Activated CD4-positive, alpha-beta T cell treated with anti-CD3 and anti-CD28 coated beads, Interleukin-2, Interleukin-4, amounts not matched to agents 100 ng/mL and 50 ng/mL, durations not matched to agents 16 hours and 8 hours (primary cell): ENCODE measurements at regions not wholly inside any gene's neighbourhood (a gene's known extent, or its start where the extent isn't known, plus 50 kb on each side); places are given as distances from the start of the nearest gene placed in this dataset.

Experiments used
- DNase-seq: peaks from one replicate; pipeline ENCODE4 v3.0.0-alpha.2; 2020; ENCODE audit warnings: low spot score

DNA sequence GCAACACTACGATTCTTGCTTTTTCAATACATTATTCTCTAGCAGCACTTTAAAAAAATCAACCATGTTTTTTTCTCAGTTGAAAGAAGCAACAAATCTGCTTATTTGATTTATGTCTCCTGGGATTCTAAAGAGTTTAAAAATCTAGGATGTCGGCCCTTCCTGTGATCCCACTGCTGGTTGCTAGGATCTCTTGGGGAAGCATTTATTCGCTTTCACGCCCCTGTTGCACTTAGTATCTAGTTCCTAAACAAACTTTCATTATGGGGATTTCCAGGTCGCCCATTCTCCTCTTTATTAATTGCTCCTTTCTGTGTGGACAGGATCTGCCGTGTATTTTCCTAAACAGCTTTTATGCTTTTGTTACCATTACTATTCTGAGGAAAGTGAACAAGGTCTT is 313.5 kb downstream of the AGTPBP1 start:
- DNase-seq = no peak

DNA sequence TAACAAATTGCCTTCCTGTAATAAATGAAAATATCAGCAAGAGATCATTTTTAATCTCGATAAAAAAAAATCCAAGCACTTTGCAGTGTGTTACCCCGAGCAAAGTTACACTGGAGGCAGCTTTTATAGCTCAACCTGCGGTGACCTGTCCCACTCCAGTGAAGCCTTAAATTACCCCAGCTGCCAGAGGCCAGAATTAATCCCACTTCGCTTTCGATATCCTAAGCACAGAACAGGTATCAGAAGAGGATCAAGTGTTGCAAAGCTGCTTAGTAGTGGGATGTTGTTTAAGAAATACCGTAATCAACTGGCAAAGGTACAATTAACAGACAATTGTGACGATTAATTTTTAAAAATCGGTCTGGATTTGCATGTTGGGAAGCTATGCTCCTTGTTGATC is 314.0 kb downstream of the AGTPBP1 start:
- DNase-seq = no peak

- peak; percentile 55 for DNase-seq
Observed at GRCh38 chr9:85425153-85425611, 316.6 kb downstream of the AGTPBP1 start.

GRCh38 chr9:85423422-85423821 is 318.3 kb downstream of the AGTPBP1 start:
- DNase-seq = no peak

DNA sequence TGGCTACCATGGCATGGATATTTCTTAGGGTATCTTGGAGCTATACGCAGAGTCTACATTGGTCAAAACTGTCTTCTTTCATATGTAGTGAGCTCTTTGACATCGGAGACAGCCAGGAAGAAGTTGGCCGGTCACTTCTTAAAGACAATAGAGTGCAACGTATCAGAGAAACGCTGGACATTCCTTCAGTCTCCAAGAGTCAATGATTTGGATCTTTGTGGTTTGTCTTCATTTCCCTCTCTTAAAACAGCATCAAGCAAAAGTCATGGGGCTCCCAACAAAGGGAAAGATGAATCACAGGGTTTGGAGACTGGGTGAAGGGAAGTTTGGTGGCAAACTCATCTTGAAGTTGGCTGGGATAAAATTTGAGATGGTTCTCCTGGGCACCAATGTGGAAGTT is 320.1 kb downstream of the AGTPBP1 start:
- no peak for DNase-seq

GRCh38 chr9:85420750-85421149 is 321.0 kb downstream of the AGTPBP1 start:
- DNase-seq = no peak

DNA sequence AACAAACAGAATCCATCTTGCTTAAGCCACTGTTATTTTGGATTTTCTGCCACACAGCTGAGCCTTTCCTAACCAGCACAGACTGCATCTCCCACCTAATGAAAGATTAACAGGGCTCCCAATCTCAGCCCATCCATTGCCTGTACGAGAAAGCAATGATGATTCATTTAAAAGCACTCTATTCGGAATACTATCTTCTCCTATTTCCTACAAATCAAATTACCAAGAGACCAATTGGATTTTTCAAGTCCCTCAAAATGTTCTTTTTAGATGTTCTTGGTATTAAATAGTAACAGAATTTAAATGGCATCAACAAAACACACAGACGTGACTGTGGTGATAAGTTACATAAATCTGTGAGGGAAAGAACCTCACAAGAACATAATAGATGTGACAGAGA is 324.1 kb downstream of the AGTPBP1 start:
- DNase-seq = no peak

- DNase-seq = no peak
Observed at GRCh38 chr9:85416715-85417114, 325.0 kb downstream of the AGTPBP1 start.

- no peak for DNase-seq
Observed at GRCh38 chr9:85414390-85414789, 327.4 kb downstream of the AGTPBP1 start.

DNA sequence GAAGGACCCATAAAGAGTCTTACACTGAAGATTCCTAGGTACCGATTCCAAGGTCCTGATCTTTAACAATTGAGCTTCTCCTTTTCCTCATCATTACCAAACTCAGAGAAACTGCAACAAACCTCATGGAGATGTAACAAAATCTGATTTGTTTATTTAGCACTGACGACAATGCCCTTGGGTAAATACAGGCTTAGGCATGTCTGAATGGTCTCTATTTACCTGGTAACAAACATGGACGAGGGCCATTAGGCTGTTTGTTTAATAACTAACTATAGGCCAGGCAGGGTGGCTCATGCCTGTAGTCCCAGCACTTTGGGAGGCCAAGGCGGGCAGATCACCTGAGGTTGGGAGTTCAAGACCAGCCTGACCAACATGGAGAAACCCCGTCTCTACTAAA is 333.3 kb downstream of the AGTPBP1 start:
- no peak for DNase-seq

- DNase-seq = no peak
Observed at GRCh38 chr9:85405566-85405950, 336.2 kb downstream of the AGTPBP1 start.

DNA sequence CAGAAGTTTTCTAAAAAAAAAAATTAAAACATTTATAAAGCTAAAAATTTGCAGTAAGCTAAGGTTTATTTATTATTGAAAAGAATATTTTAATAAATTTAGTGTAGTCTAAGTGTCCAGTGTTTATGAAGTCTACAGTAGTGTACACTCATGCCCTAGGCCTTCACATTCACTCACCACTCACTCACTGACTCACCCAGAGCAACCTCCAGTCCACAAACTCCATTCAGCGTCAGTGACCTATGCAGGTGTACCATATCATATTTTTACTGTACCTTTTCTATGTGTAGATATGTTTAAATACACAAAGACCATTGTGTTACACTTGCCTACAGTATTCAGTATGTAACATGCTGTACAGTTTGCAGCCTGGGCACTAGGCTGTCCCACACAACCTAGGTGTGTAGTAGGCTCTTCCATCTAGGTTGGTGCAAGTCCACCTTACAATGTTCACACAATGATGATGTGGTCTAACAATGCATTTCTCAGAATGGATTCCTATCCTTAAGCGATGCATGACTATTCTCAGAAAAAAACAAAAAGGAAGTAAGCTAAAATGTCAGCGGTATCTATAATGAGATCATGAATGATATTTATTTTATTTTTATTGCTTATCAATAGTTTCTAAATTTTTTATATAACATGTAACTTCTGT is 336.7 kb downstream of the AGTPBP1 start:
- no peak for DNase-seq

- DNase-seq = no peak
Observed at GRCh38 chr9:85402551-85402950, 339.2 kb downstream of the AGTPBP1 start.

DNA sequence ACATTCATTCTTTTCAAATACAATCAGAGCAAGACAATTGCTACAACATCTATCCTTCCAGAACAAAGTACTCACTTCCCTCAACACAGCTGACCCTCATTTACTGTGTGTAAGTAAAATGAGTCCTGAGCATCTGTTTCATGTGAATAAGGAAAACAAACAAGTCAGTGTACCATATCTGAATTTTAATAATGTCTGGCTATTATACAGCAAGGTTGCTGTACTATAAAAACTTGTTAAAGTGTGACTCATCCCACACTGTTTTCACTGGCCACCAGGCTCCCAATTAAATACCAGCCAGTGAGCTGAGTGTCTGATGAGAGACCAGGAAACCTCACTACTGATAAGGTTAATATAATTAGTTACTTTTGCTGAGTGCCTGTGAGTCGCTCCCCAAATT is 339.8 kb downstream of the AGTPBP1 start:
- DNase-seq = no peak

DNA sequence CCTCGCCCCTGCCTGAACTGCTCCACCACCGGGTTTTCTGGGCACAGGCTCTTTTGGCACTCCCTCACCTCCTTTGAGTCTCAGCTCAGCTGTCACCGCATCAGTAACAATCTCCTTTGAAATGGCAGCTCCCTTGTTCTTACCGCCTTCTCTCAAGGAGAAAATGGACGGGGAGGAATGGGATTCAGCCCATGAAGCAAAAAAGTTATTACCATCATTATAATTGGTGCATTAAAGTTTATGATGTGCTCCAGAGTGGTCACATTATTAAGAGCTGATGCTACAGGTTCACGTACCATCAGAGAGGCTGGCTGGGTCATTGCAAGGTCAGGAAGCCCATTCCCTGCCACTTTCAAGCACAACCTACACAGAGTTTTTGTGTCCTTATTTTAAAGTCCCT is 344.7 kb downstream of the AGTPBP1 start:
- DNase-seq = no peak

DNA sequence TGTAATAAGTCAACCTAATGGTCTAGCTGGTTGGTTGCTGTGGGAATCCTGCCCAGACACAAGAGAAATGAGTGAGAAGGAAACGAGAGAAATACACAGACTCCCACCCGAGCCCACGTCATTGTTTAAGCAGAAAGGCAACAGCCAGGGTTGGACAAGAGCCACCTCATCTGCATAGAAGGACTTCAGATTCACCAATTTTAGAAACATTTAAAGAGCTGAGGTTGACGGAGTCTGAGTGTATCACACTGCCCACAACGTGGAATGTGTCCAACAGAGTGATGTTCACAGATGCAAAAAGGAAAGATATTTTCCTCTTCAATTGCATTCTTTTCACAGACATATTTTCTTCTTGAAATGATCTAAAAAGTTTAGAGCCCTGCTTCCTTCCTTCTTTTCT is 349.5 kb downstream of the AGTPBP1 start:
- DNase-seq = no peak

DNA sequence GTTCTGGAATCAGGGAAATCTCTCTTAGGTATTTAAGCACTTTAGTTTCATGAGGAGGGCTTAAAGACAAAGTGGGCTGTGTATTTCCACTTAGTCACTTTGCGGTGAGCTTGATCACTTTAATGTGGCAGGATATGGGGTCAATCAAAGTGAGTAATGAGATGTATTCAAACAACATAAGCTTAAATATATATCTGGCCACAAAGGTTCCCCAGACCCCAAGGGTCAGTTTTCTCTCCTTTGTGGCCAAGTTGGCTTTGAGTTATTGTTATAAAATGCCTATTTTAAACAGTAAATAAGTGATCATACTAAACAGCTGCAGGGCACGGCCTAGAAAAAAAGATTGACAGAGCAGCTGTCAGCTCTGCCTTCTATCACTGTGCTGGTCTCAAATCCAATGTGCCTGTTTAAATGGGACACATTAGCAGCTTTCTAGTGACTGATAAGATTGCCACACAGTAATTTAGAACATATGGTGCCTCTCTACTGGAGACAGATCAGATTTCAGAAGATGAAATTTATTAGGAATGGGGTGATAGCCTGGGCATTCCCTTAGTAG is 363.9 kb downstream of the AGTPBP1 start:
- no peak for DNase-seq

GRCh38 chr9:85368781-85369180 is 373.0 kb downstream of the AGTPBP1 start:
- no peak for DNase-seq

DNA sequence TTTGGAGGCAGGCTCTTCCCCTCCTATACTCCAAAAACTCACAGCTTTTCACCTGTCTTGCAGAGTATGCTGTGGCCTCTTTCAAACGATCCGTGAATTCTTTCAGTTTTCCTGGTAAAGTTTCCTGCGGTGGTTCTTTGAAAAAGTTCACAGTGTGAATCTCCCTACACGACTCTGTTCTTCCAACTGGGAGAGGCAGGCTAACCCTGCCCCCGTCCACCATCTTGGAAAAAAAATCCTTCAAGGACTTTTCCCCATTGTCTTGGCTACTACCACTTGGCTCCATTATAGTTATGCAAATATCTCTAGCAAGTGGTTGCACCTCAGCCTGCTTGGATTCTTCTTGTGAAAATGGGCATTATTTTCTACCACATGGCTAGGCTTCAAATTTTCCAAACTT is 382.6 kb downstream of the AGTPBP1 start:
- DNase-seq = no peak

DNA sequence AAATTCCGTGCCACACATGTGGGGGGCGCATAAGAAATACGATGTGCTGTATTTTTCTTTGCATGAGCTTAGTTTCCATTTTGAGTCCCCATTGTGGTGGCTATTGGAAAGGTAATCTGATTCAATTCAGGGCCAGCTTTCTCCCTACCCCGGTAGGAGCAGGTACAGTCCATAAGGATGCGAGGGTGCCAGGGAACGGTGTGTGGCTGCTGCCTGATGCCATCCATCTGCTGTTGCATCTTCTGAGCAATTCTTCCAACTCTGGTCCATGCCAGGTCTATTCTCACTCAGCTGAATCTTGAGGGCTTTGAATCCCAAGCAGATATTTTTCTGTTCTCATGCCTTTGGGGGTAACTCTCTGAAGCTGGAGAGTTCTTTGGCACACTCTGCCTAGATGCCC is 392.7 kb downstream of the AGTPBP1 start:
- DNase-seq = no peak

- DNase-seq = no peak
Observed at GRCh38 chr9:85347541-85347940, 394.2 kb downstream of the AGTPBP1 start.

GRCh38 chr9:85344901-85345300 is 396.9 kb downstream of the AGTPBP1 start:
- DNase-seq = no peak

DNA sequence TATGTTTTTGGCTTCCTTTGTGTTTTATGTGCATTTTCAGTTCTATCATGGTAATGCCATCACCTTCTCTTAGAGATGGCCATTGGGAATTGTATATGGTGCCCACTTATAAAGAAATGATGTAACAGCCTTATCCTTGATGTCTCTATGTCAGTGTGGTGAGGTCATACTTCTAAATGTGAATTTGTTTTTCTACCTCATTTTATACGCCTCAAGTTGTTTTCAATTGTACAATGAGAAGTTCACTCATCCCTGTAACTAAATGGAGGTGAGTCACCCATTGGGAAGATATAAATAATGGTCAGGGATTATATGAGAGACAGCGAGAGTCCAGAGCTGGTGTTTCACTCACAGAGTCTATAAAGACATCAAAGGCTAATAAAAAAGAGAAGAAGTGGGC is 402.4 kb downstream of the AGTPBP1 start:
- no peak for DNase-seq

DNA sequence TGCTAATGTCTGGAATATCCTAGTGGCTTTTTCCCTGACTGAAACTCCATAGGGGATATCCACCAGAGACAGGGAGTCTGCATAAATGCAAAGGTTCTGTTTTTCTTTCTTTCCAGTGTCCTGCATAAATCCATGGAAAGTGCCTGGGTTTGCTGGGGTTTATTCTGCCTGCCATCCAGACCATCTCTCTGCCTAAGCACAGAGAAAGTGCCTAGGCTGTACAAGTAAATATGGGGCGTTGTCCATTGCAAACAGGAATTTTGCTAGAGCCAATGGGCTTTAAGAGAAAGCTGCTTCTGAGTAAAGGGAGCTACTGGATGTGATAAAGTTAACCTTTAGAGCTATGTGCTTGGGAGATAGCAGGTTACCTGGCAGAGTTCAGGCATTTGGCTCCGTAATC is 407.5 kb downstream of the AGTPBP1 start:
- no peak for DNase-seq
